Esophagus muscularis mucosa (tissue), 4 donors: ENCODE measurements at regions not wholly inside any gene's neighbourhood (a gene's known extent, or its start where the extent isn't known, plus 50 kb on each side); places are given as distances from the start of the nearest gene placed in this dataset.
A peak's percentile ranks its signal among the peaks of the same experiment; 100 is the strongest.

Source experiments
- DNase-seq: peaks from one replicate; pipeline ENCODE4 v3.0.0-alpha.2; 2017; ENCODE audit errors: extremely low spot score
- H3K27ac ChIP-seq, 4 donors: fragments of 200-600 bp; sonication (generic); replicated peaks in 1 of 4; 1 replicate in 3 of 4; 2 replicates in 1 of 4; pipeline ENCODE4 v1.5.1; 2016 to 2019; ENCODE audit warnings: mild to moderate bottlenecking in 1 of 4
- H3K27me3 ChIP-seq, 4 donors: fragments of 200-600 bp; sonication (generic); one replicate each; pipeline versions ENCODE4 v1.5.1 to v1.6.0; 2016 to 2019
- H3K36me3 ChIP-seq, 4 donors: fragments of 200-600 bp; sonication (generic); one replicate each; pipeline ENCODE4 v1.5.1; 2016 to 2019
- H3K4me1 ChIP-seq, 4 donors: fragments of 200-600 bp; sonication (generic); one replicate each; pipeline ENCODE4 v1.5.1; 2016 to 2019
- H3K4me3 ChIP-seq, 4 donors: fragments of 200-600 bp; sonication (generic); 1 replicate in 2 of 4; 2 replicates in 2 of 4; pipeline ENCODE4 v1.5.1; 2016 to 2019; ENCODE audit warnings: mild to moderate bottlenecking in 4 of 4, moderate library complexity in 1 of 4
- H3K9me3 ChIP-seq, 4 donors: fragments of 200-600 bp; sonication (generic); 1 replicate in 3 of 4; 2 replicates in 1 of 4; pipeline ENCODE4 v1.5.1; 2016 to 2019
- CTCF ChIP-seq, 3 experiments: fragments of 200-600 bp in 2 of 3; fragments of 450-650 bp in 1 of 3; sonication (generic) in 2 of 3; IDR thresholded peaks; one replicate each; pipeline ENCODE4 v1.5.1; 2017 to 2019; ENCODE audit warnings: antibody characterized with exemption in 3 of 3, mild to moderate bottlenecking in 2 of 3, moderate library complexity in 1 of 3
- EP300 ChIP-seq: sonication (generic); formaldehyde crosslinking; IDR thresholded peaks from one replicate; pipeline ENCODE4 v1.6.1; 2017; ENCODE audit warnings: antibody characterized with exemption
- POLR2A ChIP-seq: fragments of 450-650 bp; IDR thresholded peaks from one replicate; pipeline ENCODE4 v1.6.1; 2017; ENCODE audit warnings: antibody characterized with exemption, moderate library complexity, mild to moderate bottlenecking, low read depth
- POLR2AphosphoS5 ChIP-seq, 2 donors: sonication (generic); formaldehyde crosslinking; IDR thresholded peaks; one replicate each; pipeline ENCODE4 v1.6.1; 2017; ENCODE audit warnings: antibody characterized with exemption in 2 of 2
- WGBS: methylation state at CpG from one replicate; pipeline ENCODE4 v1.1.5; 2018; 5-methylcytosine and 5-hydroxymethylcytosine counted together
- intact Hi-C: fragments of 100-400 bp; cut with DNase I; formaldehyde crosslinking; loops from one replicate; pipeline ENCODE4 v1.15.1; 2023

DNA sequence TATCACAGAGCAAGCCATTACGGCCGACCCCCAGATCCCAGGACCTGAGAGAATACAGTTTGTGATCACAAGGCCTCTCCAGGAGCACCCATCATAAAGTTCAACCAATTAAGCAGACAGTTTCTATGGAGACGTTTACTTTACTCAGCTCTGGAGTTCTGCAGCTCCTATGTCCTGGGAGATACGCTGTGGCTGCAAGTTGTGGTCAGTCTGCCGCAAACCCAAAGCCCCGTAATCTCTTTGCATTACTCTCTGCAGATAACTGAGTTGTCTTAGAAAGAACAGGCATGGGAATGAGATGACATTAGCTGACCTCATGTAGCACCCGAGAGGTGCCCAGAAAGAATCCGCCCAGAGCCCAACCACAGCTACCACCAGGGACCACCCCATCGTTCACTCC is 305.1 kb downstream of the FGFR2 start:
- Histone ChIP-seq H3K9me3 (no peaks in the 10 kb centered on the region), H3K27me3 (no peaks in the 10 kb centered on the region), H3K4me1 (peaks cover 0 to 32% (median 17%) of the 10 kb centered on the region in 4 donors), H3K36me3 (no peaks in the 10 kb centered on the region), H3K27ac (no peak overlapping the region), H3K4me3 (no peak overlapping the region)
- 47% methylated on average over 7 of the region's 9 CpGs for WGBS
- DNase-seq = no peak
- intact Hi-C loops = no loop called here
- TF ChIP-seq CTCF (IDR thresholded peaks at IDR 0.05) = no peak
- no peak for TF ChIP-seq POLR2AphosphoS5 (IDR thresholded peaks at IDR 0.05)
- TF ChIP-seq EP300 = no peak
- no peak for TF ChIP-seq POLR2A

- peak overlapping the region in 2 of 4 donors; percentile 22 to 39 for H3K27ac ChIP-seq
- peaks cover 0 to 32% (median 17%) of the 10 kb centered on the region in 4 donors for H3K4me1 ChIP-seq
- no peaks in the 10 kb centered on the region for H3K27me3 ChIP-seq
- H3K36me3 ChIP-seq = no peaks in the 10 kb centered on the region
- DNase-seq = no peak
- H3K9me3 ChIP-seq = no peaks in the 10 kb centered on the region
- intact Hi-C loops = no loop called here
- H3K4me3 ChIP-seq = no peak overlapping the region
- 86% methylated on average over 3 of the region's 3 CpGs for WGBS
- TF ChIP-seq POLR2A = no peak
Observed at GRCh38 chr10:121294630-121295029, 303.6 kb downstream of the FGFR2 start.

GRCh38 chr10:121296378-121296777 is 301.9 kb downstream of the FGFR2 start:
- H3K27ac ChIP-seq = no peak overlapping the region
- 93% methylated on average over 2 of the region's 2 CpGs for WGBS
- DNase-seq = no peak

DNA sequence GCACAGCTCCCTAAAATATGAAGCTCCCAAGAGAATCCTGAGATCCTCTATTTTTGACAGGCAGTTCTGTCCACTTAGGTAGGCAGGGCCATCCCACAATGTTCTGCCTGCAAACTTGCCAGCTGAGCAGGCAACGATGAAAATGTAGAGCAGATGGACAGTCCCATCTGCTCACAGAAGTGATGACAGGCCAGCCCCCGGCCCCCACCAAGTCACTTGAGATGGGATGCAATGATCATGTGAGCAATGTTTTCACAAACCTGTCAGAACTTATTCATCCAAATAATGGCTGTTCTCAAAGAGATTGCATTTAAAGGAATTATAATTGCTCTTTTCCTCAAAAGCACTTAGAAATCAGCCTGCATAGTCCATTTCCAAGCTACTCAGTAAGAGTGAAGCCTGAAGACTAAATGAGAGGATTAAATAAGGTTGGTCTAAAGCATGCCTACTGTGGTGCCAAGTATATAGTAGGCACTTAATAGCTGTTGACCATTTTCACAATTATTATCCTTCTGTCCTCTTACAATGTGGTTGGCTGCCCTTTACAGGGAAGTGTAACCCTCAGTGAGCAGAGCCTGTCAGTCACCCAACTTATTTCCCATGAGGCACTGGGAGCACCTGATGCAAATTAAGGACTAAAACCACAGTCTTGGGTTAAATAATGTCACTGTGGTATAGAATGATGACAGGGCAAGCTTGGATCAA is 301.2 kb downstream of the FGFR2 start:
- WGBS = 58% methylated on average over 2 of the region's 2 CpGs

More at GRCh38 chr10:121296378-121296777, 301.9 kb downstream of the FGFR2 start:
- Histone ChIP-seq H3K4me3 (no peak overlapping the region), H3K4me1 (peaks cover 0 to 32% (median 19%) of the 10 kb centered on the region in 4 donors), H3K36me3 (no peaks in the 10 kb centered on the region), H3K27me3 (no peaks in the 10 kb centered on the region), H3K9me3 (no peaks in the 10 kb centered on the region)
- intact Hi-C loops = no loop called here
- TF ChIP-seq POLR2AphosphoS5 (IDR thresholded peaks at IDR 0.05) = no peak
- TF ChIP-seq CTCF (IDR thresholded peaks at IDR 0.05) = no peak
- no peak for TF ChIP-seq POLR2A
- no peak for TF ChIP-seq EP300

GRCh38 chr10:121300723-121301122 is 297.5 kb downstream of the FGFR2 start:
- H3K36me3 ChIP-seq = no peaks in the 10 kb centered on the region
- no peak overlapping the region for H3K27ac ChIP-seq
- no peak for DNase-seq
- no peaks in the 10 kb centered on the region for H3K27me3 ChIP-seq
- TF ChIP-seq CTCF (IDR thresholded peaks at IDR 0.05) (no peak), POLR2AphosphoS5 (IDR thresholded peaks at IDR 0.05) (no peak), EP300 (no peak), POLR2A (no peak)
- H3K9me3 ChIP-seq = no peaks in the 10 kb centered on the region
- H3K4me1 ChIP-seq = peaks cover 0 to 14% (median 0%) of the 10 kb centered on the region in 4 donors
- no peak overlapping the region for H3K4me3 ChIP-seq
- 84% methylated on average over 6 of the region's 6 CpGs for WGBS
- intact Hi-C loops = no loop called here

More for the DNA sequence above, 301.2 kb downstream of the FGFR2 start:
- Histone ChIP-seq H3K9me3 (no peaks in the 10 kb centered on the region), H3K4me3 (no peak overlapping the region), H3K27me3 (no peaks in the 10 kb centered on the region), H3K4me1 (peaks cover 0 to 30% (median 19%) of the 10 kb centered on the region in 4 donors), H3K36me3 (no peaks in the 10 kb centered on the region), H3K27ac (no peak overlapping the region)
- DNase-seq = no peak
- intact Hi-C loops = no loop called here
- TF ChIP-seq EP300 (no peak), CTCF (IDR thresholded peaks at IDR 0.05) (no peak), POLR2AphosphoS5 (IDR thresholded peaks at IDR 0.05) (no peak), POLR2A (no peak)
